Stomach (tissue), 8 donors: ENCODE measurements at regions not wholly inside any gene's neighbourhood (a gene's known extent, or its start where the extent isn't known, plus 50 kb on each side); places are given as distances from the start of the nearest gene placed in this dataset.

Experiments
- DNase-seq, 2 donors: peaks; one replicate each; pipeline versions ENCODE4 v3.0.0 to v3.0.0-alpha.2; 2013 to 2019
- H3K27ac ChIP-seq, 5 donors: fragments of 200-600 bp in 4 of 5; sonication (generic) in 4 of 5; one replicate each; pipeline ENCODE4 v1.5.1; 2013 to 2019; ENCODE audit warnings: mild to moderate bottlenecking in 1 of 5, moderate library complexity in 1 of 5
- H3K27me3 ChIP-seq, 3 donors: fragments of 200-600 bp; sonication (generic); one replicate each; pipeline ENCODE4 v1.5.1; 2017 to 2019; ENCODE audit warnings: mixed run types in 1 of 3
- H3K36me3 ChIP-seq, 4 donors: fragments of 200-600 bp; sonication (generic); 1 replicate in 3 of 4; 2 replicates in 1 of 4; pipeline ENCODE4 v1.5.1; 2016 to 2019
- H3K4me1 ChIP-seq, 4 donors: fragments of 200-600 bp; sonication (generic); one replicate each; pipeline ENCODE4 v1.5.1; 2016 to 2019
- H3K4me3 ChIP-seq, 4 donors: fragments of 200-600 bp; sonication (generic) in 3 of 4; one replicate each; pipeline ENCODE4 v1.5.1; 2016 to 2019; ENCODE audit warnings: mild to moderate bottlenecking in 1 of 4
- H3K9me3 ChIP-seq, 4 donors: fragments of 200-600 bp; sonication (generic); one replicate each; pipeline ENCODE4 v1.5.1; 2016 to 2019
- EP300 ChIP-seq: sonication (generic); formaldehyde crosslinking; IDR thresholded peaks from one replicate; pipeline ENCODE4 v1.6.1; 2017; ENCODE audit warnings: antibody characterized with exemption
- POLR2A ChIP-seq, 4 donors: fragments of 450-650 bp; IDR thresholded peaks; one replicate each; pipeline ENCODE4 v1.6.1; 2016; ENCODE audit warnings: antibody characterized with exemption in 4 of 4, control low read depth in 2 of 4, mild to moderate bottlenecking in 1 of 4, moderate library complexity in 1 of 4
- POLR2AphosphoS5 ChIP-seq, 3 donors: sonication (generic); formaldehyde crosslinking; IDR thresholded peaks; one replicate each; pipeline ENCODE4 v1.6.1; 2016; ENCODE audit warnings: antibody characterized with exemption in 3 of 3
- WGBS, 5 donors: extraction: QIAGEN DNeasy Blood & Tissue Kit in 3 of 5; methylation state at CpG; one replicate each; pipeline versions ENCODE4 v1.1.5 to v1.1.7; 2013 to 2018; 5-methylcytosine and 5-hydroxymethylcytosine counted together
- intact Hi-C: fragments of 100-400 bp; cut with DNase I; formaldehyde crosslinking; loops from one replicate; pipeline ENCODE4 v1.15.1; 2023; ENCODE audit warnings: low total_unique reads
- TF ChIP-seq, protein P1 (sequence below), 7 experiments: fragments of 450-650 bp in 4 of 7; fragments of 200-600 bp in 3 of 7; sonication (generic) in 3 of 7; IDR thresholded peaks; one replicate each; pipeline ENCODE4 v1.5.1; 2016 to 2019; ENCODE audit warnings: antibody characterized with exemption in 7 of 7, control low read depth in 2 of 7, mild to moderate bottlenecking in 1 of 7
- donor health status: healthy with polysubstance abuse.
- donor health status: Bipolar disorder and iron deficiency.
- donor health status: healthy.

DNA sequence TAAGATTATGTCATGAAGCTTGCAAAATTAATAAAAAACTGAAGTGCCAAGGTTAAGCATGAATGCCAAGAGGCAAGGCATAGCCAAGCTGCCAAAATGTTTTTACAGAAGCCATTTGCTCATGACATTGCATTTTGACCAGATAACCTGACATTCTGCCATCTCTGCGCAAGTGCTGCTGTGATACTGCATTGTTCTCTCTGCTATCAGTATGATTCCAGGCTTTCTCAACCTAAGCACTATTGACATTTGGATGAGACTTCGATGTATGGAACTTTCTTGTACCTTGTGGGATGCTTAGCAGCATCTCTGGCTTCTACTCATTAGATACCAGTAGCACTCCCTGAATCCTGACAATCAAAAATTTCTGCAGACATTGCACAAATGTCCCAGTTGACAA lies 139.2 kb downstream of the RASSF9 start:
- WGBS, 5 donors, result 88 to 92% (median 90%) methylated on average over 2 of the region's 2 CpGs
- Histone ChIP-seq H3K27ac (no peak overlapping the region), H3K27me3 (no peaks in the 10 kb centered on the region), H3K4me3 (no peak overlapping the region), H3K9me3 (no peaks in the 10 kb centered on the region), H3K36me3 (no peaks in the 10 kb centered on the region), H3K4me1 (no peaks in the 10 kb centered on the region)
- no peak for DNase-seq
- no peak for TF ChIP-seq POLR2AphosphoS5 (IDR thresholded peaks at IDR 0.05)
- TF ChIP-seq, protein P1, sequence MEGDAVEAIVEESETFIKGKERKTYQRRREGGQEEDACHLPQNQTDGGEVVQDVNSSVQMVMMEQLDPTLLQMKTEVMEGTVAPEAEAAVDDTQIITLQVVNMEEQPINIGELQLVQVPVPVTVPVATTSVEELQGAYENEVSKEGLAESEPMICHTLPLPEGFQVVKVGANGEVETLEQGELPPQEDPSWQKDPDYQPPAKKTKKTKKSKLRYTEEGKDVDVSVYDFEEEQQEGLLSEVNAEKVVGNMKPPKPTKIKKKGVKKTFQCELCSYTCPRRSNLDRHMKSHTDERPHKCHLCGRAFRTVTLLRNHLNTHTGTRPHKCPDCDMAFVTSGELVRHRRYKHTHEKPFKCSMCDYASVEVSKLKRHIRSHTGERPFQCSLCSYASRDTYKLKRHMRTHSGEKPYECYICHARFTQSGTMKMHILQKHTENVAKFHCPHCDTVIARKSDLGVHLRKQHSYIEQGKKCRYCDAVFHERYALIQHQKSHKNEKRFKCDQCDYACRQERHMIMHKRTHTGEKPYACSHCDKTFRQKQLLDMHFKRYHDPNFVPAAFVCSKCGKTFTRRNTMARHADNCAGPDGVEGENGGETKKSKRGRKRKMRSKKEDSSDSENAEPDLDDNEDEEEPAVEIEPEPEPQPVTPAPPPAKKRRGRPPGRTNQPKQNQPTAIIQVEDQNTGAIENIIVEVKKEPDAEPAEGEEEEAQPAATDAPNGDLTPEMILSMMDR (IDR thresholded peaks at IDR 0.05), result no peak
- no peak for TF ChIP-seq POLR2A (IDR thresholded peaks at IDR 0.05)
- TF ChIP-seq EP300, result no peak
- intact Hi-C loops, result no loop called here

DNA sequence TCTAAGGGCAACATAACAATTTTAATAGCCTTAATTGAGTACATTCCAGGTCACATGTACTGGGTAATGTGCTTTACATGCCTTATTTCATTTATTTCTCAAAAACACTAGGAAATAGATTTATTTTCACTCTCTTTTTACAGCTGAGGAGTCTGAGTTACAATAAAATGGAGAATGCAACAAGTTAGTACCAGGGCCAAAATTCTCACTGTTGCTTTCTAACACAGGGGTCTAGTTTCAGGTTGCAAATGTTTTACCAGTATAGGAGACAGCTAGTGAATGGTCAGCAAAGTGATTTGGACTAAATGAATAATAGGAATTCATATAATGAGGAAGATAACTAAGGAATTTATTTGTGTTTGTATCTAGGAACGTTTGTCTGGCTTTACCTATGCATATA lies 137.3 kb downstream of the RASSF9 start:
- Histone ChIP-seq H3K9me3 (no peaks in the 10 kb centered on the region), H3K27ac (no peak overlapping the region), H3K4me1 (no peaks in the 10 kb centered on the region), H3K36me3 (no peaks in the 10 kb centered on the region), H3K4me3 (no peak overlapping the region), H3K27me3 (no peaks in the 10 kb centered on the region)
- 13 to 55% (median 26%) methylated on average over 1 of the region's 1 CpG for WGBS, 5 donors
- intact Hi-C loops, result no loop called here
- no peak for TF ChIP-seq POLR2A (IDR thresholded peaks at IDR 0.05)
- TF ChIP-seq, protein P1 (IDR thresholded peaks at IDR 0.05), result no peak
- no peak for TF ChIP-seq EP300
- TF ChIP-seq POLR2AphosphoS5 (IDR thresholded peaks at IDR 0.05), result no peak
- DNase-seq, result no peak

DNA sequence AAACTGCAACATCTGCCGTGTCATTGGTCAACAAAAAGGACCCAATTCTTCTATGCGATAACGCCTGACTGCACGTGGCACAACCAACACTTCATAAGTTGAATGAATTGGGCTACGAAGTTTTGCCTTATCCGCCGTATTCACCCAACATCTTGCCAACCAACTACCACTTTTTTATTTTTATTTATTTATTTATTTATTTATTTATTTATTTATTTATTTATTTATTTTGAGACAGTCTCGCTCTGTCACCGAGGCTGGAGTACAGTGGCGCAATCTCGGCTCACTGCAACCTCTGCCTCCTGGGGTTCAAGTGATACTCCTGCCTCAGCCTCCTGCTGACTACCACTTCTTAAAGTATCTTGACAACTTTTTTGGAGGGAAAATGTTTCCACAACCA lies 127.4 kb downstream of the RASSF9 start:
- Histone ChIP-seq H3K4me1 (no peaks in the 10 kb centered on the region), H3K27me3 (no peaks in the 10 kb centered on the region), H3K27ac (no peak overlapping the region), H3K4me3 (no peak overlapping the region), H3K36me3 (no peaks in the 10 kb centered on the region), H3K9me3 (no peaks in the 10 kb centered on the region)
- WGBS, 5 donors, result 95 to 97% (median 97%) methylated on average over 11 of the region's 11 CpGs
- TF ChIP-seq POLR2AphosphoS5 (IDR thresholded peaks at IDR 0.05) (no peak), POLR2A (IDR thresholded peaks at IDR 0.05) (no peak), EP300 (no peak)
- TF ChIP-seq, protein P1 (IDR thresholded peaks at IDR 0.05), result no peak
- intact Hi-C loops, result no loop called here
- no peak for DNase-seq

DNA sequence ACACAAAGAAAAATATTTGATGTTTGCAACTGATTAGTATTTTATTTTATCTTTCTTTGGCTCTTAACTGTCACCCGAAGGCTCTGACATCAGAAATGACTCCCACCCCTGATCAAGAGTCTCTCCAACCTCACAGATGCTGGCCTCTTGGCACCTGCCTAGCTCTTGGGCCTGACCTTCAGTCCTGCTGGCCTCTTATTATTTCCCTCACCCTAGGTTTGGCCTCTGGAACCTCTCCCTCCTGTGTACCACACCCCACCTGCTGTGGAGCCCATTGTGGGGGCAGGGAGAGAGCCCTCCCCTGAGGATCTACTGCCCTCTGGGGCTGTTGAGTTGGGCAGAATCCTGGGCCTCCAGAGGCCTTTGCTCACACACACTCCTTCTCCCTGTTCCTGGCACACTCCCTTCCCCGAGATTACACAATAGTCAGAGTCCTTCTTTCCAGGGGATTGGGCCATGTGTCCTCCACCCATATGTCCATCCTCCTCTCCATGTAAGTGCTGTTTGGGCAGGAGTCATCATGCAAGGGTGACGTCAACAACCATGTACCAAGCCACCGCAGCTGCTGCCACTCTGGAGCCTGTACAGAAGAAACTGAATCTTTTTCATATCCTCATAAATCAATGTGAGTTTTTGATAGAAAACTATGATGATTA lies 124.3 kb downstream of the RASSF9 start:
- Histone ChIP-seq H3K9me3 (no peaks in the 10 kb centered on the region), H3K27me3 (no peaks in the 10 kb centered on the region), H3K4me1 (no peaks in the 10 kb centered on the region), H3K36me3 (no peaks in the 10 kb centered on the region), H3K27ac (no peak overlapping the region), H3K4me3 (no peak overlapping the region)
- WGBS, 5 donors, result 87 to 94% (median 90%) methylated on average over 4 of the region's 4 CpGs
- DNase-seq, result no peak
- intact Hi-C loops, result no loop called here
- TF ChIP-seq EP300 (no peak), POLR2AphosphoS5 (IDR thresholded peaks at IDR 0.05) (no peak), POLR2A (IDR thresholded peaks at IDR 0.05) (no peak)
- TF ChIP-seq, protein P1 (IDR thresholded peaks at IDR 0.05), result no peak
